NT2/D1 (cell line): ENCODE measurements at regions not wholly inside any gene's neighbourhood (a gene's known extent, or its start where the extent isn't known, plus 50 kb on each side); places are given as distances from the start of the nearest gene placed in this dataset.

Experiments
- SUZ12 ChIP-seq: IDR thresholded peaks from 2 replicates; pipeline ENCODE4 v1.6.1; 2011; ENCODE audit not compliant: insufficient read length, insufficient read depth; ENCODE audit errors: extremely low read depth
- YY1 ChIP-seq: IDR thresholded peaks from 2 replicates; pipeline ENCODE4 v1.6.1; 2011; ENCODE audit not compliant: insufficient read length, insufficient read depth
- ZNF274 ChIP-seq: IDR thresholded peaks from 2 replicates; pipeline ENCODE4 v1.6.1; 2011; ENCODE audit warnings: mild to moderate bottlenecking, low read depth, low read length

GRCh38 chr10:107552963-107553362 is 388.5 kb upstream of the SORCS1 start:
- TF ChIP-seq YY1 (no peak), SUZ12 (no peak), ZNF274 (no peak)
